ENCODE measurements at regions not wholly inside any gene's neighbourhood (a gene's known extent, or its start where the extent isn't known, plus 50 kb on each side); places are given as distances from the start of the nearest gene placed in this dataset.

GRCh38 chr21:36624105-36624504 lies 74.8 kb upstream of the SIM2 start:
- no peak for TF ChIP-seq CTCF (IDR thresholded peaks at IDR 0.05 in 4 of 5, conservative IDR thresholded peaks at IDR 0.05 in 1 of 5)
- no peak for TF ChIP-seq POLR2A (IDR thresholded peaks at IDR 0.05)
- Histone ChIP-seq H3K4me3 (no peak overlapping the region), H3K9me3 (no peaks in the 10 kb centered on the region), H3K36me3 (no peaks in the 10 kb centered on the region), H3K4me1 (no peaks in the 10 kb centered on the region), H3K27ac (no peak overlapping the region), H3K27me3 (no peaks in the 10 kb centered on the region)
- ATAC-seq (no peak), DNase-seq (no peak)
- in situ Hi-C loops (cut with MboI; ENCODE audit: low sequenced_read_pairs in 4 of 4): no loop called here
- intact Hi-C loops (cut with DNase I; ENCODE audit: low total_unique reads): no loop called here

DNA sequence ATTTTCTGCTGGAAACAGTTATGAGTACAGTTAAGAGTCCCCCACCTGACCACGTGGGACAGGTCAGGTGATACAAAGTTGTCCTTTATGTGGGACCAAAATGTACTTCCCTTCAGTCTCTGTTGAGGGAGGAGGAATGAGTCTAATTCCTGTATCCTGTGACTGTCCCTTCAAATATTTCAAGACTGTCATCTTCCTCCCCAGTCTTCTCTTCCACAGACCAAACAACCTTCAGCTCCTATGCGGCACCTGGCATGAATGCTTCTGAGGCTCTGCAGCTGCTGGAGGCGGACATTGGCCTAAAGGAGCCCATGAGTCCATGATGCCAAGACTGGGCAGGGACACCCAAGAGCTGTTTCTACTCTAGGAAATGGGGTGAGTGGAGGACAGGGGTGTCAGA lies 72.1 kb upstream of the SIM2 start:
- no peak overlapping the region for H3K27ac ChIP-seq
- DNase-seq (no peak), ATAC-seq (no peak)
- intact Hi-C loops (cut with DNase I; ENCODE audit: low total_unique reads) (no loop called here), in situ Hi-C loops (cut with MboI; ENCODE audit: low sequenced_read_pairs in 4 of 4) (no loop called here)
- H3K27me3 ChIP-seq: no peaks in the 10 kb centered on the region
- no peaks in the 10 kb centered on the region for H3K36me3 ChIP-seq
- H3K4me3 ChIP-seq: no peak overlapping the region
- TF ChIP-seq POLR2A (IDR thresholded peaks at IDR 0.05): no peak
- TF ChIP-seq CTCF (IDR thresholded peaks at IDR 0.05 in 4 of 5, conservative IDR thresholded peaks at IDR 0.05 in 1 of 5): no peak
- H3K9me3 ChIP-seq: no peaks in the 10 kb centered on the region
- peaks cover 0 to 6% of the 10 kb centered on the region in 2 donors for H3K4me1 ChIP-seq

DNA sequence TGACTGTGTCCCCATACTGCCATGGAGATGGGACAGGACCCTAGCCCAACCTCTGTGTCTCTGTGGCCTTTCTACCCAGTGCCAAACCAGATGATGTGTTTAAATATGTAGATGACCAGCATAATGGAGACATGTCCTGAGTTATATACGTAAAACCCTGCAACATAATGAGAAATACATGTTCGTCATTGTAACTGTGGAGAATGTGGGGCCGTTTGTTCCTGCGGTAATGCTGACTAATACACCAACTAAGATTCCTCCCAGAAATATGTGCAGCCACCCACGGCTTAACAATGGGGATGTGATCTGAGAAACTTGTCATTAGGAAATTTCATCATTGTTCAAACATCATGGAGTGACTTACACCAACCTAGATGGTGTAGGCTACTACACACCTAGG lies 71.7 kb upstream of the SIM2 start:
- intact Hi-C loops (cut with DNase I; ENCODE audit: low total_unique reads): no loop called here
- H3K4me1 ChIP-seq: peaks cover 0 to 6% of the 10 kb centered on the region in 2 donors

GRCh38 chr21:36628106-36628505 lies 70.8 kb upstream of the SIM2 start:
- in situ Hi-C loops (cut with MboI; ENCODE audit: low sequenced_read_pairs in 4 of 4): no loop called here
- DNase-seq (no peak), ATAC-seq (no peak)
- intact Hi-C loops (cut with DNase I; ENCODE audit: low total_unique reads): no loop called here
- Histone ChIP-seq H3K27ac (no peak overlapping the region), H3K9me3 (no peaks in the 10 kb centered on the region), H3K4me3 (no peak overlapping the region), H3K36me3 (no peaks in the 10 kb centered on the region), H3K4me1 (peaks cover 0 to 6% of the 10 kb centered on the region in 2 donors), H3K27me3 (no peaks in the 10 kb centered on the region)
- TF ChIP-seq CTCF (IDR thresholded peaks at IDR 0.05 in 4 of 5, conservative IDR thresholded peaks at IDR 0.05 in 1 of 5) (no peak), POLR2A (IDR thresholded peaks at IDR 0.05) (no peak)

More for the DNA sequence above, 71.7 kb upstream of the SIM2 start:
- Histone ChIP-seq H3K4me3 (no peak overlapping the region), H3K36me3 (no peaks in the 10 kb centered on the region), H3K9me3 (no peaks in the 10 kb centered on the region), H3K27me3 (no peaks in the 10 kb centered on the region), H3K27ac (no peak overlapping the region)
- TF ChIP-seq POLR2A (IDR thresholded peaks at IDR 0.05): no peak
- no peak for TF ChIP-seq CTCF (IDR thresholded peaks at IDR 0.05 in 4 of 5, conservative IDR thresholded peaks at IDR 0.05 in 1 of 5)
- DNase-seq (no peak), ATAC-seq (no peak)
- in situ Hi-C loops (cut with MboI; ENCODE audit: low sequenced_read_pairs in 4 of 4): no loop called here

GRCh38 chr21:36628761-36629460 lies 70.0 kb upstream of the SIM2 start:
- Histone ChIP-seq H3K4me1 (peaks cover 0 to 6% of the 10 kb centered on the region in 2 donors), H3K9me3 (no peaks in the 10 kb centered on the region), H3K36me3 (no peaks in the 10 kb centered on the region), H3K27me3 (no peaks in the 10 kb centered on the region), H3K4me3 (no peak overlapping the region), H3K27ac (no peak overlapping the region)
- DNase-seq: no peak
- TF ChIP-seq CTCF (IDR thresholded peaks at IDR 0.05 in 4 of 5, conservative IDR thresholded peaks at IDR 0.05 in 1 of 5) (no peak), POLR2A (IDR thresholded peaks at IDR 0.05) (no peak)
- intact Hi-C loops (cut with DNase I; ENCODE audit: low total_unique reads) (no loop called here), in situ Hi-C loops (cut with MboI; ENCODE audit: low sequenced_read_pairs in 4 of 4) (no loop called here)
- ATAC-seq: no peak
